Endothelial cell (in vitro differentiated cells): ENCODE measurements at regions not wholly inside any gene's neighbourhood (a gene's known extent, or its start where the extent isn't known, plus 50 kb on each side); places are given as distances from the start of the nearest gene placed in this dataset.

Experiments used
- DNase-seq: peaks from one replicate; pipeline ENCODE4 v3.0.0; 2021; ENCODE audit warnings: low spot score
- H3K27ac Mint-ChIP-seq: one replicate; pipeline ENCODE4 v1.8.0; 2021; ENCODE audit warnings: mixed read lengths, inconsistent platforms; ENCODE audit not compliant: unreplicated experiment
- H3K27me3 Mint-ChIP-seq: one replicate; pipeline ENCODE4 v1.8.0; 2021; ENCODE audit warnings: mild to moderate bottlenecking, moderate library complexity, mixed read lengths, inconsistent platforms; ENCODE audit not compliant: unreplicated experiment
- H3K36me3 Mint-ChIP-seq: one replicate; pipeline ENCODE4 v1.8.0; 2021; ENCODE audit warnings: mild to moderate bottlenecking, low read depth, mixed read lengths, inconsistent platforms; ENCODE audit not compliant: unreplicated experiment
- H3K4me1 Mint-ChIP-seq: one replicate; pipeline ENCODE4 v1.8.0; 2021; ENCODE audit warnings: mild to moderate bottlenecking, mixed read lengths, inconsistent platforms; ENCODE audit not compliant: unreplicated experiment
- H3K4me3 Mint-ChIP-seq: one replicate; pipeline ENCODE4 v1.8.0; 2021; ENCODE audit warnings: mild to moderate bottlenecking, mixed read lengths, inconsistent platforms; ENCODE audit not compliant: unreplicated experiment
- H3K9me3 Mint-ChIP-seq: one replicate; pipeline ENCODE4 v1.8.0; 2021; ENCODE audit warnings: mixed read lengths, inconsistent platforms; ENCODE audit not compliant: unreplicated experiment
- CTCF ChIP-seq: fragments of 200-600 bp; sonication (generic); IDR thresholded peaks from one replicate; pipeline ENCODE4 v1.5.0; 2021; ENCODE audit warnings: antibody characterized with exemption; ENCODE audit not compliant: unreplicated experiment

DNA sequence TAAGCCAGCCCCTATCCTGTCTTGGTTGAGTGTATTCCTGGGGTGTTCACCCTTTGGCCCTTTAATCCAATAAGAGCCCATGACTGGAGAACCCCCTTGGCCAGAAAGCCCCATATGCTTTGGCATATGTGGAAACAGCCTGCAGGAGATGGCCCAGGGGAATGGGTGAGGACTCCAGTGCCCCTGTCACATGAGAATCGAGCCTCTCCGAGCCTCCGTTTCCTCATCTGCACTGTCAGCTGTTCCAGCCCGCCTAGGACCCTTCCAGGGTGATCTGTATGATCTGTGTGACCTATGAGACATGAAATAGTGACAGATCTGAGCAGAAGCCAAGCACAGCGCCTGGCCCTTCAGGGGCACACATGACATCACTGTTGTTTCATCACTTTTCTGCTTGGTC lies 300.7 kb downstream of the ZNF536 start:
- no peak overlapping the region for H3K4me3 Mint-ChIP-seq
- no peaks in the 10 kb centered on the region for H3K36me3 Mint-ChIP-seq
- no peaks in the 10 kb centered on the region for H3K4me1 Mint-ChIP-seq
- H3K9me3 Mint-ChIP-seq = no peaks in the 10 kb centered on the region
- H3K27ac Mint-ChIP-seq = no peak overlapping the region
- H3K27me3 Mint-ChIP-seq = peaks cover 11% of the 10 kb centered on the region
- no peak for TF ChIP-seq CTCF
- no peak for DNase-seq

GRCh38 chr19:30671622-30672051 lies 299.5 kb downstream of the ZNF536 start:
- no peak for TF ChIP-seq CTCF
- DNase-seq = no peak
- H3K27ac Mint-ChIP-seq = no peak overlapping the region
- H3K36me3 Mint-ChIP-seq = no peaks in the 10 kb centered on the region
- H3K4me1 Mint-ChIP-seq = no peaks in the 10 kb centered on the region
- peaks cover 11% of the 10 kb centered on the region for H3K27me3 Mint-ChIP-seq
- no peak overlapping the region for H3K4me3 Mint-ChIP-seq
- H3K9me3 Mint-ChIP-seq = no peaks in the 10 kb centered on the region

- H3K4me1 Mint-ChIP-seq = no peaks in the 10 kb centered on the region
- H3K27me3 Mint-ChIP-seq = peaks cover 11% of the 10 kb centered on the region
- TF ChIP-seq CTCF = no peak
- no peak overlapping the region for H3K27ac Mint-ChIP-seq
- no peak for DNase-seq
- no peaks in the 10 kb centered on the region for H3K9me3 Mint-ChIP-seq
- H3K4me3 Mint-ChIP-seq = no peak overlapping the region
- no peaks in the 10 kb centered on the region for H3K36me3 Mint-ChIP-seq
These were observed 299.1 kb downstream of the ZNF536 start for GRCh38 chr19:30671367-30671619.

DNA sequence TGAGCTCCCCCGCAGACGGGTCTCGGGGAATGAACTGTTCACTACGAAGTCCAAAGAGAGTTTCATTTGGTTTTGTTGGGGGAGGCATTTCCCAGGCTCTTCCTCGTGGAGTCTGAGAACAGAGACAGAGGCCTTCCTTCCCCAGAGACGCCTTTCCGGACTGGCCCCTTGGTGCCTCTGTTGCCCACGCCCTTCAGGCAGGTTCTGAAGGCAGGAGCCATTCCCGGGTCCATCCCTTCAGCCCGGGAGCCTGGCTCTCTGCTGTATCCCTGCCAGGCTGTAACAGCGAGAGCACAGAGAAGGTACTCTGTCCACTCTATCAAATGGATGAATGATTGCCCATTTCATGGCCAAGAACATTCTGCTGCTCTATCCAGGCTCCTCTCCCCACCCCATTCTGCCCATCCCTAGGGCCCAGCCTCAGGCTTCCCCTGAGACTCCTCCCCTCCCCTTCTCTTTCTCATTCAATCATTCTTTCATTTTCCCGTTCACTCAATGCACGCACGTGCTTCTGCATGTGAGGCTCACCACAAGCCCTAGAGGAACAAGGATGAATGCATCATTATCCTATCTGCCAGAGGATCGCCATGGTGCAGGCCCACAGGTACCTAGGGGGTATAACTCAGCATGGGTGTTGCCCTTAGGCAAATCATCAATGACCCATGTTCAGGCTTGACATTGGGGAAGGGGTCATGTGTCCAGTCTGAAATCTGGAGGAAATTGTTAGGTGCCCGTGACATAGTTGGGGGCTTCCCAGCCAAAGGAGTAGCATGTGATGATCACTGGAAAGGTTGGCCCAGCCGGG lies 298.6 kb downstream of the ZNF536 start:
- TF ChIP-seq CTCF = no peak
- Mint-ChIP-seq H3K36me3 (no peaks in the 10 kb centered on the region), H3K4me1 (no peaks in the 10 kb centered on the region), H3K4me3 (no peak overlapping the region), H3K9me3 (no peaks in the 10 kb centered on the region), H3K27me3 (peaks cover 11% of the 10 kb centered on the region), H3K27ac (no peak overlapping the region)
- DNase-seq = no peak

DNA sequence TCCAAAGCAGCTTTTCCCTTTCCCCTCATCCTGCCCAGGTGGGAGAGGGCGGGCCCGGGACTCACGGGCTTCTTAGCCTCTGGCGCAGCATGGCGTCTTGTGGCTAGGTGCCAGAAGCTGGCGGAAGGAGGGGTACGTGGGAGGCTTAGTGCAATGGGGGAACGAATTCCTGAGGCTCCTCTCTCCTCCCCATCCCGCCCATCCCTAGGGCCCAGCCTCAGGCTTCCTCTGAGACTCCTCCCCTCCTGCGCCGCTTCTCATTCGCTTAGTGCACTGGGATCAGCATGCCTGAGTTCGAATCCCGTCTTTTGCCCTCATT lies 297.8 kb downstream of the ZNF536 start:
- Mint-ChIP-seq H3K4me1 (no peaks in the 10 kb centered on the region), H3K4me3 (no peak overlapping the region), H3K36me3 (no peaks in the 10 kb centered on the region), H3K9me3 (no peaks in the 10 kb centered on the region), H3K27ac (no peak overlapping the region), H3K27me3 (peaks cover 11% of the 10 kb centered on the region)
- TF ChIP-seq CTCF = no peak
- no peak for DNase-seq
